T47D (cell line): ENCODE measurements at regions not wholly inside any gene's neighbourhood (a gene's known extent, or its start where the extent isn't known, plus 50 kb on each side); places are given as distances from the start of the nearest gene placed in this dataset.
A peak's percentile ranks its signal among the peaks of the same experiment; 100 is the strongest.

Experiments
- DNase-seq, 2 experiments: peaks; one replicate each; pipeline versions ENCODE4 v3.0.0 to v3.0.0-alpha.2; 2011 to 2012; ENCODE audit warnings: low read depth in 1 of 2, low spot score in 1 of 2
- JUND ChIP-seq: IDR thresholded peaks from 2 replicates; pipeline ENCODE4 v1.6.1; 2012; ENCODE audit warnings: low read depth
- in situ Hi-C: cut with HindIII; loops from 2 replicates; pipeline ENCODE4 v1.10.0; 2016; ENCODE audit warnings: low sequenced_read_pairs, low pct_unique_long_range_greater_than_20kb

GRCh38 chr4:59217910-59218631, 1982.1 kb upstream of the ADGRL3 start:
- no peak for DNase-seq
- no peak for TF ChIP-seq JUND
- in situ Hi-C loops: no loop called here

GRCh38 chr4:59222221-59222620, 1977.9 kb upstream of the ADGRL3 start:
- no peak for TF ChIP-seq JUND
- no peak for DNase-seq
- in situ Hi-C loops: no loop called here

DNA sequence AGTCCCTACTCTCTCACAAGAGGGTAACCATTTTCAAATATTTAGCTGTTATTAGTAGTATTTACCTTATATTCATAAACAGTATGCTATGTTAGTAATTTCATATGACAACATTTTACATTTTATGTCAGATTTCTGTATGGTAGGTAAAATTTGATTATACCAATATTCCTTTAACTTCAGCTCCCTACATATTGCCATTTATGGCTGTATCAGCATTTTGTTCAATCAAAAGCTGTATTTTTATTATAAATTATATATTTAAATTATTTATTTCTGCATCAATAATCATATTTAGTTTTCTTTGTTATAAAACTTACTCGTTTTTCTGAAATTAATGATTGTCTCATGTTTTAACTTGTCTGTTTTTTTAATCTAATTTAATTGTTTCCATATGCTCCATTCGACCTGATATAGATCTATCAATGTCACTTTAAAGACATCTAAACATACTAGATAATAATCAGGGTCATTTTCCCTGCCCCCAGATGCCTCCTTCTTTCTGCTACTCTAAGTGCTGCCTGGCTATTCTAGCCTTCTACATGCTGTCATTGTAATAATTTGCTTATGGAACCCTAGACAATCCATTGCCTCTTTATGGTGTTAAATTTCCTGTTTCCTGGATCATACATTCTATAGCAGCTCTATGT, 1976.7 kb upstream of the ADGRL3 start:
- in situ Hi-C loops: no loop called here
- TF ChIP-seq JUND: no peak

DNA sequence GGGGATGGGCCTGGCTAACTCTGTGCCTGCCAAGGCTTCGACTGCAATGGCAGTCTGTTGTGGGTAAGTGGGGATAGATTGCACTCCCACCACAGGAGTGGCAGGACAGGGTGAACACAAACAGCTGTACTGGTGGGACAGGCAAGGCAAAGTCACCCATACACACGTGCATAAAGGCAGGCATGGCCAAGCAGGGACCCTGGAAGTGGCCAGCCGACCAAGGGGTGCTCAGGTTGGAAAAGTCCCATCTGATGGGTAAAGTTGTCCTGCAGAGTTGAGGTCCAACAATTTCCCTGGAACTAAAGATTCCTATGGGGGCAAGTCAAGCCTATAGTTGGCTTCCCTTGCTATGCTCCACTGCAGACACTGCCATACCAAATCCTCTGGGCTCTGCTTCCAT, 1961.9 kb upstream of the ADGRL3 start:
- in situ Hi-C loops: no loop called here
- TF ChIP-seq JUND: no peak
- no peak for DNase-seq

More for the DNA sequence above, 1976.7 kb upstream of the ADGRL3 start:
- DNase-seq: no peak

GRCh38 chr4:59240011-59240410, 1960.1 kb upstream of the ADGRL3 start:
- no peak for TF ChIP-seq JUND
- in situ Hi-C loops: no loop called here
- no peak for DNase-seq

DNA sequence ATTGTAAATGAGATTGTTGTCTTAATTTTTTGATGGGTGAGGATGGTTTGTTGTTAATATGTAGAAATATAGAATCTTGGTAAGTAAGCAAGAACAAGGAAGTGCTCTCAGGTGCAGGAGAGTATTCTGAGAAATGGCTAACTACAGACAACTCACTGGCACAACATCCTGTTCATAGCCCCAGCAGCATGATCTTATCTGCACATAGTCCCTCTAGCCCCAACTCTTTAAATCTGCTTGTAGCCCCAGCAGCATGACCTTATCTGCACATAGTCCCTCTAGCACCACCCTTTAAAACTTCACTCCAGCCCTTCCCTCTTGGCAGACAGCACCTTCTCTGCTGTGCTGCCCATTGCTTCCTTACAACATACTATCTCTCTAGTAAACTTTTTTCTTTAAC, 1957.1 kb upstream of the ADGRL3 start:
- no peak for TF ChIP-seq JUND
- in situ Hi-C loops: no loop called here
- DNase-seq: no peak

DNA sequence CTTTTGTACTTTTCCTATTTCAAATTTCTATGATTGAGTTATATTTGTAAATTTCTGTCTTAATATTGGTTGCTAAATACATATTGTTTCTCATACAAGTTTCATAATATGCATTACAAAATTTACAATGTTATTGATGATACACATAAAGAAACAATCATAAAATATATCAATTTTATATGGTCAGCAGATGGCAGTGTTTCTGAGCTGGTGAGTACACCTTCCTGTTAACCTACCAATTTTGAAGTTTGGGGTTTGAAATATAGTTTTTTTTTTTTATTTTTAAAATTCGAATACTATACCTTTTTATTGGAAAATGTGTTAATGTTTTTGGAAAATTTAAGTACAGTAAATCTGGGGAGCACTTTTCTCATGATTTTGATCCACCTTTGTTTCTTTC, 1953.1 kb upstream of the ADGRL3 start:
- DNase-seq: peak in 1 of 2 experiments; percentile 16
- in situ Hi-C loops: no loop called here
- TF ChIP-seq JUND: no peak

GRCh38 chr4:59248313-59248712, 1951.8 kb upstream of the ADGRL3 start:
- in situ Hi-C loops: no loop called here
- TF ChIP-seq JUND: no peak

GRCh38 chr4:59249110-59249509, 1951.0 kb upstream of the ADGRL3 start:
- TF ChIP-seq JUND: no peak
- DNase-seq: no peak
- in situ Hi-C loops: no loop called here

More at GRCh38 chr4:59248313-59248712, 1951.8 kb upstream of the ADGRL3 start:
- DNase-seq: no peak

DNA sequence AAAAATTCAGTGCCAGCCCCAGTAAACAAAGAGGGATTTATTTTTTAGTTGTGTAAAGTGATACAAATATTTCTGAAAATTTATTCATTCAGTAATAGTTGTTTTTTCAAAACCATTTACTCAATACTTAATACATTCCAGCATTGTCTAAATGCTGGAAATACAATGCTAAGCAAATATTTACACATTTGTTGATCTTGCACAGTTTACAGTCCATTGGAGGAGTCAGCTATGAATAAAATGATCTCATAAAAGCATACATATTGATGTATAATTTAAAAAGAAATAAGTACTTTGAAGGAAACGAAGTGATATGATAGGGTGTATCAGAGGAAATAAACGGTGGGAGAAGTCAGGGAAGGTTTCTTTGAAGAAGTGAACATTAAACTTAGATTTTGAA, 1942.1 kb upstream of the ADGRL3 start:
- in situ Hi-C loops: no loop called here
- no peak for TF ChIP-seq JUND

GRCh38 chr4:59307609-59308008, 1892.5 kb upstream of the ADGRL3 start:
- TF ChIP-seq JUND: no peak
- in situ Hi-C loops: no loop called here
- no peak for DNase-seq

More for the DNA sequence above, 1942.1 kb upstream of the ADGRL3 start:
- DNase-seq: no peak

GRCh38 chr4:59314637-59315036, 1885.5 kb upstream of the ADGRL3 start:
- TF ChIP-seq JUND: no peak

GRCh38 chr4:59339631-59340030, 1860.5 kb upstream of the ADGRL3 start:
- no peak for TF ChIP-seq JUND
- DNase-seq: no peak
- in situ Hi-C loops: no loop called here

More at GRCh38 chr4:59314637-59315036, 1885.5 kb upstream of the ADGRL3 start:
- peak in 1 of 2 experiments; percentile 38 for DNase-seq
- in situ Hi-C loops: no loop called here
